Lower leg skin (tissue), 3 donors: ENCODE measurements at regions not wholly inside any gene's neighbourhood (a gene's known extent, or its start where the extent isn't known, plus 50 kb on each side); places are given as distances from the start of the nearest gene placed in this dataset.

ENCODE experiments used
- POLR2A ChIP-seq, 2 donors: fragments of 450-650 bp; IDR thresholded peaks; one replicate each; pipeline ENCODE4 v1.6.1; 2016 to 2017; ENCODE audit warnings: antibody characterized with exemption in 2 of 2, mild to moderate bottlenecking in 1 of 2, moderate library complexity in 1 of 2
- TF ChIP-seq, protein P1 (sequence below), 3 donors: fragments of 450-650 bp; IDR thresholded peaks; one replicate each; pipeline ENCODE4 v1.5.1; 2016; ENCODE audit warnings: antibody characterized with exemption in 3 of 3, mild to moderate bottlenecking in 3 of 3, moderate library complexity in 2 of 3

DNA sequence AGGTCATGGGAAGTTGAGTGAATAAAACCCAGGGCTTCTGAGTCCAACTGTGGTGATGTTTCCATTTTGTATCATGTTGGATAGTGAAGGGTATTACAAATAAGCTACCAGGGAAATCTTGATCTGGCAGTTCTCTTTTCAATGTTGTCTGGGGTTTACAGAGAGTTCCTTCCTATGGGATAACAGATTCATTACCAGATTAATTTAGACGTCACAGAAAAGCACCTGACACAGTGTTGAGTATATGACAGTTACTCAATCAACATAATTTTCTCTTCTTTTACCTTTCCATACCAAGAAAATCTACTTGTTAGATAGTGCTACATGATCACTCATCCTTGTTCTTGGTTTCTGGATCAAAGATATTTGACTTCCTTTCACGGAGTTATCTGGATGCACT lies 270.9 kb downstream of the ACTL7B start:
- TF ChIP-seq, protein P1, sequence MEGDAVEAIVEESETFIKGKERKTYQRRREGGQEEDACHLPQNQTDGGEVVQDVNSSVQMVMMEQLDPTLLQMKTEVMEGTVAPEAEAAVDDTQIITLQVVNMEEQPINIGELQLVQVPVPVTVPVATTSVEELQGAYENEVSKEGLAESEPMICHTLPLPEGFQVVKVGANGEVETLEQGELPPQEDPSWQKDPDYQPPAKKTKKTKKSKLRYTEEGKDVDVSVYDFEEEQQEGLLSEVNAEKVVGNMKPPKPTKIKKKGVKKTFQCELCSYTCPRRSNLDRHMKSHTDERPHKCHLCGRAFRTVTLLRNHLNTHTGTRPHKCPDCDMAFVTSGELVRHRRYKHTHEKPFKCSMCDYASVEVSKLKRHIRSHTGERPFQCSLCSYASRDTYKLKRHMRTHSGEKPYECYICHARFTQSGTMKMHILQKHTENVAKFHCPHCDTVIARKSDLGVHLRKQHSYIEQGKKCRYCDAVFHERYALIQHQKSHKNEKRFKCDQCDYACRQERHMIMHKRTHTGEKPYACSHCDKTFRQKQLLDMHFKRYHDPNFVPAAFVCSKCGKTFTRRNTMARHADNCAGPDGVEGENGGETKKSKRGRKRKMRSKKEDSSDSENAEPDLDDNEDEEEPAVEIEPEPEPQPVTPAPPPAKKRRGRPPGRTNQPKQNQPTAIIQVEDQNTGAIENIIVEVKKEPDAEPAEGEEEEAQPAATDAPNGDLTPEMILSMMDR (IDR thresholded peaks at IDR 0.05) = no peak
- TF ChIP-seq POLR2A (IDR thresholded peaks at IDR 0.05) = no peak
